ENCODE measurements at regions not wholly inside any gene's neighbourhood (a gene's known extent, or its start where the extent isn't known, plus 50 kb on each side); places are given as distances from the start of the nearest gene placed in this dataset.
"Not testable (repeated sequence)": the region's sequence is repeated elsewhere in the genome, so short reads cannot be mapped to it uniquely, and the experiment has no call there.

DNA sequence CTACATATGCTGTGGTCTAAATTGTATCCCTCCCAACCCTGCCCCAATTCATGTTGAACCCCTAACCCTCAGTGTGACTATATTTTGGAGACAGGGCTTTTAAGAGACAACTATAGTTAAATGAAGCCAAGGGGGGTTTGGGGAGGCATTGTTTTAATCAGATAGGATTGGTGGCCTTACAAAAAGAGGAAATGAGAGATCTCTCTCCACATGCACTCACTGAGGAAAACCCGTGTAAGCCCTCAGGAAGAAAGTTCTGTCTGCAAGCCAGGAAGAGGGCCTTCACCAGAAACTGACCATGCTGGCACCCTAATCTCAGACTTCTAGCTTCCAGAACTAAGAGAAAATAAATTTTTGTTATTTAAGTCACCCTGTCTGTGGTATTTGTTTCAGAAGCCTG is 276.7 kb downstream of the KIF20B start:
- intact Hi-C loops (cut with DNase I): no loop called here
- TF ChIP-seq, protein P1, sequence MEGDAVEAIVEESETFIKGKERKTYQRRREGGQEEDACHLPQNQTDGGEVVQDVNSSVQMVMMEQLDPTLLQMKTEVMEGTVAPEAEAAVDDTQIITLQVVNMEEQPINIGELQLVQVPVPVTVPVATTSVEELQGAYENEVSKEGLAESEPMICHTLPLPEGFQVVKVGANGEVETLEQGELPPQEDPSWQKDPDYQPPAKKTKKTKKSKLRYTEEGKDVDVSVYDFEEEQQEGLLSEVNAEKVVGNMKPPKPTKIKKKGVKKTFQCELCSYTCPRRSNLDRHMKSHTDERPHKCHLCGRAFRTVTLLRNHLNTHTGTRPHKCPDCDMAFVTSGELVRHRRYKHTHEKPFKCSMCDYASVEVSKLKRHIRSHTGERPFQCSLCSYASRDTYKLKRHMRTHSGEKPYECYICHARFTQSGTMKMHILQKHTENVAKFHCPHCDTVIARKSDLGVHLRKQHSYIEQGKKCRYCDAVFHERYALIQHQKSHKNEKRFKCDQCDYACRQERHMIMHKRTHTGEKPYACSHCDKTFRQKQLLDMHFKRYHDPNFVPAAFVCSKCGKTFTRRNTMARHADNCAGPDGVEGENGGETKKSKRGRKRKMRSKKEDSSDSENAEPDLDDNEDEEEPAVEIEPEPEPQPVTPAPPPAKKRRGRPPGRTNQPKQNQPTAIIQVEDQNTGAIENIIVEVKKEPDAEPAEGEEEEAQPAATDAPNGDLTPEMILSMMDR (IDR thresholded peaks at IDR 0.05): no peak
- no peak for TF ChIP-seq POLR2AphosphoS5 (IDR thresholded peaks at IDR 0.05)
- TF ChIP-seq POLR2A (IDR thresholded peaks at IDR 0.05): no peak
- Histone ChIP-seq H3K36me3 (no peaks in the 10 kb centered on the region), H3K27me3 (no peaks in the 10 kb centered on the region), H3K4me3 (no peak overlapping the region), H3K9me3 (no peaks in the 10 kb centered on the region), H3K27ac (no peak overlapping the region), H3K4me1 (peaks cover 0 to 5% (median 0%) of the 10 kb centered on the region in 4 donors)
- no peak for DNase-seq
- 37 to 89% methylated on average over 1 of the region's 1 CpG for WGBS, 2 donors

DNA sequence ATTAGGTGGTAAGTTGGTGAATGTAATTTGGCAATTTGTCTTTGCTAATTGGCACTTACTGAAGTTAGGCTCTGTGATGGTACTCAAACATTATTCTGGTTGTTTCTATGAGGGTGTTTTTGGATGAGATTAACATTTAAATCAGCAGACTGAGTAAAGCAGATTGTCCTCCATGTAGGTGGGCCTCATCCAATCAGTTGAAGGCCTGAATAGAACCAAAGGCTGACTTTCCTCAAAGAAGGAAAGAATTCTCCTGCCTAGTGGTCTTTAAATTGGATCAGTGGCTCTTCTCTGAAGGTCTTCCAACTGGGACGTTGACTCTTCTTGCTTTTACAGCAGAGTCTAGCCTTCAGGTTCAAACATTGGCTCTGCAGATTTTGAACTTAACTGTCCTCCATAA is 278.3 kb downstream of the KIF20B start:
- H3K36me3 ChIP-seq: no peaks in the 10 kb centered on the region
- no peaks in the 10 kb centered on the region for H3K9me3 ChIP-seq
- peaks cover 0 to 5% (median 0%) of the 10 kb centered on the region in 4 donors for H3K4me1 ChIP-seq
- no peak overlapping the region for H3K4me3 ChIP-seq
- TF ChIP-seq POLR2A (IDR thresholded peaks at IDR 0.05): no peak
- TF ChIP-seq, protein P1 (IDR thresholded peaks at IDR 0.05): no peak
- TF ChIP-seq POLR2AphosphoS5 (IDR thresholded peaks at IDR 0.05): no peak
- no peak for TF ChIP-seq EP300 (IDR thresholded peaks at IDR 0.05)
- 78 to 86% methylated on average over 1 of the region's 1 CpG for WGBS, 2 donors
- DNase-seq: no peak
- no peaks in the 10 kb centered on the region for H3K27me3 ChIP-seq
- no peak overlapping the region for H3K27ac ChIP-seq
- intact Hi-C loops (cut with DNase I): no loop called here

DNA sequence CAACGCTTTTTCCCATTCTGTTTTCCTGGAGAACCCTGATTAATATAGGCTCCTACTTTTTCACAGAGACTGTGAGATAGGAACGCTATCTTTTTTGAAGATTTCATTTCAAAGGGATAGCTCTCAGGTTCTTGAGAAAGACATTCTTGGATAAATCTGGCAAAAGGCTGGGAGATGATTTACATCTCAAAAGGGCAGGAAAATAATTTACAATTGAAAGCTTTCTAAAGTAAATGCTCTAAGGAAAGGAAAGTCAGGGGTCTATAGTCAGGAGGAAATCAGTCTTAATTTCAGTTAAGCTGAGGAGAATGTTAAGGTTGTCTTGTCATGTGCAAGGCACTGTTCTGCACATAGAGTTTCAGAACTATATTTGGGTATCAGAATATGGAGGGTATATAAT is 278.8 kb downstream of the KIF20B start:
- Histone ChIP-seq H3K36me3 (no peaks in the 10 kb centered on the region), H3K27me3 (no peaks in the 10 kb centered on the region), H3K27ac (no peak overlapping the region), H3K9me3 (no peaks in the 10 kb centered on the region), H3K4me3 (no peak overlapping the region), H3K4me1 (peaks cover 0 to 5% (median 0%) of the 10 kb centered on the region in 4 donors)
- TF ChIP-seq POLR2AphosphoS5 (IDR thresholded peaks at IDR 0.05): no peak
- DNase-seq: no peak
- 88 to 95% methylated on average over 2 of the region's 2 CpGs for WGBS, 2 donors
- intact Hi-C loops (cut with DNase I): no loop called here

DNA sequence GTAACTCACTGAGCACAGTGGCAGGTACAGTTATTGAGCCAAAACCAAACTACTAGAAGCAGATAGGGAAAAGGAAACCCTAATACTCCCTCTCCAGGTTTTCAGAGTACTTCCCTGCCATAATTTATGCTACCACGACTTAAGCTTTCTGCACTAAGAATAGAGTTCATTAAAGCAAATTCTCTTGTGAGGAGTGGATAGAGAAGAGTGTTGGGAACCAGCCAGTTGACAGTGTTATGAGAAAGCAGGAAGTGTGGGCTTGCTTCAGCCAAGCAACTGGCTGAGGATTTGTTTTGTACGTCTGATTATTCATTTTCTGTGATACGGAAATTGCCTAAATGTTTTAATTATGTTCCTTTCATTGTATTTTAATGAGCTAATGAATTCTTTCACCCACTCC is 280.5 kb downstream of the KIF20B start:
- WGBS, 2 donors: 30 to 50% methylated on average over 3 of the region's 3 CpGs
- TF ChIP-seq, protein P1 (IDR thresholded peaks at IDR 0.05): no peak
- TF ChIP-seq POLR2AphosphoS5 (IDR thresholded peaks at IDR 0.05): no peak
- TF ChIP-seq POLR2A (IDR thresholded peaks at IDR 0.05): no peak
- no peak for TF ChIP-seq EP300 (IDR thresholded peaks at IDR 0.05)
- H3K27ac ChIP-seq: no peak overlapping the region

DNA sequence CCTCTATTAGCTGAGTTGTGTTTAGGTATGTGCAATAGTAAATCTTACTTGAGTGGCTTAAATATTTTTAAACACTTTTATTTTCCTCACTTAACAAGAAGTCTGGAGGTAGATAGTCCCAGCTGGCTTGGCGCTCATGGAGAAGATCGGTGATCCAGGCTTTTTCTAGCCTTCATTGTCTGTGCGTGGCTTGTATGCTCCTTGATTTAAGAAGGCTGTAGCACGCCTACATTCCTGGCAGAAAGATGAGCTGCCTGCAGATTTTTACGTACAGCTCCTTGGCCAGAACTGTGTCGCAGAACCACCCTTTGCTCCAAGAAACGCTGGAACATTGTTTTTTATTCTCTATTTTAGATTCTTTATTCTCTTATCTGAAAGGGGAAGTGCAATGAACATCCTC is 284.1 kb downstream of the KIF20B start:
- Histone ChIP-seq H3K27me3 (no peaks in the 10 kb centered on the region), H3K9me3 (no peaks in the 10 kb centered on the region), H3K4me1 (no peaks in the 10 kb centered on the region), H3K36me3 (no peaks in the 10 kb centered on the region), H3K4me3 (no peak overlapping the region), H3K27ac (no peak overlapping the region)
- DNase-seq: no peak
- intact Hi-C loops (cut with DNase I): no loop called here
- 81% methylated on average over 7 of the region's 7 CpGs for WGBS, 2 donors
- TF ChIP-seq, protein P1 (IDR thresholded peaks at IDR 0.05): no peak
- no peak for TF ChIP-seq EP300 (IDR thresholded peaks at IDR 0.05)
- no peak for TF ChIP-seq POLR2A (IDR thresholded peaks at IDR 0.05)
- TF ChIP-seq POLR2AphosphoS5 (IDR thresholded peaks at IDR 0.05): no peak

More for the DNA sequence above, 280.5 kb downstream of the KIF20B start:
- no peaks in the 10 kb centered on the region for H3K27me3 ChIP-seq
- intact Hi-C loops (cut with DNase I): no loop called here
- H3K36me3 ChIP-seq: no peaks in the 10 kb centered on the region
- no peaks in the 10 kb centered on the region for H3K4me1 ChIP-seq
- no peak for DNase-seq
- no peaks in the 10 kb centered on the region for H3K9me3 ChIP-seq
- H3K4me3 ChIP-seq: no peak overlapping the region

DNA sequence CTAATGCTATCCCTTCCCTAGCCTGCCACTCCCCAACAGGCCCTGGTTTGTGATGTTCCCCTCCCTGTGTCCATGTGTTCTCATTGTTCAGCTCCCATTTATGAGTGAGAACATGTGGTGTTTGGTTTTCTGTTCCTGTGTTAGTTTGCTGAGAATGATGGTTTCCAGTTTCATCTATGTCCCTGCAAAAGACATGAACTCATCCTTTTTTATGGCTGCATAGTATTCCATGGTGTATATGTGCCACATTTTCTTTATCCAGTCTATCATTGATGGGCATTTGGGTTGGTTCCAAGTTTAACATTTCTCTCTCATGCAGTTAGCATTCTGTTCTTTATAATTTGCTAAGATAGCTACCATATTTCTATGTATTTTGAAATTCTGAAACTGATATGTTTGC is 287.0 kb downstream of the KIF20B start:
- H3K27ac ChIP-seq; intact Hi-C loops (cut with DNase I); H3K36me3 ChIP-seq; H3K9me3 ChIP-seq; H3K27me3 ChIP-seq; H3K4me3 ChIP-seq; H3K4me1 ChIP-seq; DNase-seq: not testable (repeated sequence)

Measured in sigmoid colon (tissue), 6 donors.